Stimulated activated memory B cell treated with anti-CD40 and anti-IgM and Interleukin-4, amounts not matched to agents 10 μg/mL and 1 μg/mL and 100 μg/mL, for 72 hours (primary cell): ENCODE measurements at regions not wholly inside any gene's neighbourhood (a gene's known extent, or its start where the extent isn't known, plus 50 kb on each side); places are given as distances from the start of the nearest gene placed in this dataset.

Experiments
- ATAC-seq: fragments of 150-1000 bp; cut with Tn5 transposase; 2 replicates; pipeline ENCODE4 v1.10.0; 2021
- H3K27ac Mint-ChIP-seq: one replicate; pipeline ENCODE4 v1.8.0; 2022; ENCODE audit warnings: mild to moderate bottlenecking, mixed read lengths
- H3K27me3 Mint-ChIP-seq: one replicate; pipeline ENCODE4 v1.8.0; 2022; ENCODE audit warnings: mixed read lengths
- H3K36me3 Mint-ChIP-seq: one replicate; pipeline ENCODE4 v1.8.0; 2022; ENCODE audit warnings: mixed read lengths
- H3K4me1 Mint-ChIP-seq: one replicate; pipeline ENCODE4 v1.8.0; 2022; ENCODE audit warnings: mixed read lengths
- H3K4me3 Mint-ChIP-seq: one replicate; pipeline ENCODE4 v1.8.0; 2022; ENCODE audit warnings: mild to moderate bottlenecking, moderate library complexity, mixed read lengths
- H3K9me3 Mint-ChIP-seq: one replicate; pipeline ENCODE4 v1.8.0; 2022; ENCODE audit warnings: mixed read lengths

DNA sequence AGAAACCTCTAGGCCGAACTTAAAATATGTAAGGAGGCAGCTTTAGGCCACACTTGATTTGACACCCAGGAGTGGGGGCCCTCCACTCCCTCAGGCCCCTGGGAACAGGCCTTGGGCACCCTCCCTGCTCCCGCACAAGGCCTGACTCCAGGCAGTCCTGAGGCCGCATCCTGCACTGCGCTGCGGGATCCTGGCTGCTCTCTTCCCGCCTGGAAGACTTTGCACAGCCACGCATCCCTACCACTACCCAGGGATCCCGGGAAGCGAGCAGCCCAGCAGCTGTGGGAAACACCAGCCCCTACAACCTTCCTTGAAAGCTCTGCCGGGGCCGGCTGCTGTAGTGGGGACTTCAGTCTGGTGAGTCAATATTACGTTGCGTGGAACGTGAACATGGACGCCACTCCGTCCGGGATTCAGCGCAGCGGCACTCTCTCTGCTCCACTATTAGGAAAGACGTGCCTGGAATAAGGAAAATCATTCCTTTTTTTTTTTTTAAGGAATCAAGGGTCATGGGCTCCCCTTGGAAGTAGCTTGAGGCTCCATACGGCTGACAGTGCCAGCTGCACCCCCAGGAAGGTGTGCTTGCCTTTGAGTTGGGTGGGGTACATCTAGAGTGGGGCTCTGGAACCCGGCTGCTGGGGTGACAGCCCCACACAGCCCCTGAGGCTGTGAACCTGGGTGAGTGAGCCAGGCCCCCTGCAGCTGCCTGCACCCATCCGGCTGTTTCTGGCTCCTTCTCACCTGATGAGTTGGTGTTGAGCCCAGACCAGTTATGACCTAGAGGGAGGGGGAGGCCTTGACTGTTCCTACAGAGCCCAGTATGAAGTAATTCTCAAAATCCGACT lies 119.2 kb upstream of the TMEM18 start:
- Mint-ChIP-seq H3K36me3 (no peaks in the 10 kb centered on the region), H3K27me3 (peaks cover 11% of the 10 kb centered on the region), H3K4me3 (no peak overlapping the region), H3K4me1 (no peaks in the 10 kb centered on the region), H3K9me3 (peaks cover 2% of the 10 kb centered on the region), H3K27ac (no peak overlapping the region)
- ATAC-seq, result no peak

DNA sequence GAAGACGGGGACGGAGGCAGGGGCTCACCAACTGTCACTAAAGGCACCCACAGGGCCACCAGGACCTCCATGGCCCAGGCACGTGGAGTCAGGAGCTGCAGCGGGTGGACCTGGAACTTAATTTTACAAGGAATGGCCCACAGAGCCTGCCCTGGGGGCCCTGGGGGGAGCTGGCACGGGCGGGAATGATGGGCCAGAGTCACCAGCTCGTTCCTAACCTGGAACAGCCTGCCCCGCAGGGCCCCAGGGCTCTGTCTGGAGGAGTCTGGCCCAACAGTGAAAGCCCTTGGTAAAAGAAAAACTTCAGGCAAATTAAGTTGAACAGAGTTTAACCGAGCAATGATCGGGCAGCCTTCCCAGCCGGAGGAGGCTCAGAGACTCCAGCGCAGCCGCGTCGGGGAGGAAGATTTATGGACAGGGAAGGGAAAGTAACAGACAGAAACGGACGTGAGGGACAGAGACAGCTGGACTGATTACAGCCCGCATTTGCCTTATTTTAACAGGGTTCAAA lies 118.4 kb upstream of the TMEM18 start:
- H3K27ac Mint-ChIP-seq, result no peak overlapping the region
- no peaks in the 10 kb centered on the region for H3K36me3 Mint-ChIP-seq
- no peak overlapping the region for H3K4me3 Mint-ChIP-seq
- H3K4me1 Mint-ChIP-seq, result no peaks in the 10 kb centered on the region
- peaks cover 11% of the 10 kb centered on the region for H3K27me3 Mint-ChIP-seq
- H3K9me3 Mint-ChIP-seq, result peaks cover 4% of the 10 kb centered on the region
- ATAC-seq, result no peak

DNA sequence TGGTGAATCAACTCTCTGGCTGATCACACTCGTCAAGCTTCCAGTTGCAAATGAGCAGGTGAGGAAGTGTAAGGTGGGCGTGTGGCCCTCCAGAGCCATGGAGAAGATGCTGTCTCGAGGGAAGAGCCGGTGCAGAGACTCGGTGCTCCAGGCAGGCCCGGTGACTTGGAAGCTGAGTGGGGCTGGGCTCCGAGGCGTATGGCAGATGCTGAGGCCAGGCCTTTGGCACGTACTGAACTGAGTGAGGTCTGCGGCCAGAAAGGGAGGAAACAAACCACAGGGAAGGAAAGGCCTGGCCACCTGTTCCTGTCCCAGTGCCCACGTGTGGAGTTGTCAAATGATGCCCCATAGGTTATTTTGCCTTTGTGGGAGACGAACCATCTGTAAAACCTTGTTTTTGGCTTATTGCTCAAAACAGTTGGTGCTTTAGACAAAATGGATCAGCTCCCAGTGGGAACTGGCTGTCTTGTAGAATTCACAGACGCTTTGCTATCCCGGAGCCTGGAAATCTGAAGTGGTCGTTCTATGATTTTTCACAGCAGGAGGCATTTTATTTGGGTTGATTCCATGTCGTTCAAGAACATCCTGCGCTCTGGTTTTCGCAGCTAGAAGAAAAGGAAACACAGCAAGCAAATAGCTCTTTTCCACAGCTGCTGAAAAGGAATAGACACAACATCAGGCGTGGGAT lies 117.5 kb upstream of the TMEM18 start:
- Mint-ChIP-seq H3K36me3 (no peaks in the 10 kb centered on the region), H3K27me3 (peaks cover 11% of the 10 kb centered on the region), H3K4me1 (no peaks in the 10 kb centered on the region), H3K27ac (no peak overlapping the region), H3K4me3 (no peak overlapping the region), H3K9me3 (peaks cover 4% of the 10 kb centered on the region)
- ATAC-seq, result no peak

DNA sequence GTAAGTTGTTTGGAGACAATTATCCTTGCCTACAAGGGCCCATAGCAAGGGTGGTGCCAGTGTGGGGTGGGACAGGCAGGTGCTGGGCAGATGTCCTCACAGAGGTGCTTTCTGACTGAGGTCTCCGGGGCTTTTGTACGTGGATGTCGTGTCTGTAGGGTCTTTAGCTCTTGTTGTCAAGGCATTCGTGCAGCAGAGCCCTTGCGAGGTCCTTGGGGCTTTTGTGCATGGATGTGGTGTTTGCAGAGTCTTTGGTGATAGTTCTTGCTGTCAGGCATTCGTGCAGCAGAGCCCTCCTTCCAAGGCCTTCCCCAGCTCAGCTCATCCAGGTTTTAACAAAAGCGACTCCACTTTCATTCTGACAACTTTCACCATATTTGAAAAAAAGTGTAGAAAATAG lies 116.0 kb upstream of the TMEM18 start:
- Mint-ChIP-seq H3K4me1 (no peaks in the 10 kb centered on the region), H3K9me3 (peaks cover 7% of the 10 kb centered on the region), H3K36me3 (no peaks in the 10 kb centered on the region), H3K27me3 (peaks cover 11% of the 10 kb centered on the region), H3K4me3 (no peak overlapping the region), H3K27ac (no peak overlapping the region)
- ATAC-seq, result no peak

DNA sequence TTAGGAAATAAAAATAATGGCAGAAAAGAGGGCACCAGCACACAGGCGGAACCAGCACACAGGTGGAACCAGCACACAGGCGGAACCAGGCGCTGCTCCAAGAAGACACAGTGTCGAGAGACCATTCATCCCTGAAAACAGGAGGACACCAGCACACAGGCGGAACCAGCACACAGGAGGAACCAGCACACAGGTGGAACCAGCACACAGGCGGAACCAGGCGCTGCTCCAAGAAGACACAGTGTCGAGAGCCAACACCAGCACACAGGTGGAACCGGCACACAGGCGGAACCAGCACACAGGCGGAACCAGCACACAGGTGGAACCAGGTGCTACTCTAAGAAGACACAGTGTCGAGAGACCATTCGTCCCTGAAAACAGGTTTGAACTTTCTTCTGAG lies 115.5 kb upstream of the TMEM18 start:
- H3K27me3 Mint-ChIP-seq, result peaks cover 5% of the 10 kb centered on the region
- no peaks in the 10 kb centered on the region for H3K4me1 Mint-ChIP-seq
- no peak overlapping the region for H3K4me3 Mint-ChIP-seq

DNA sequence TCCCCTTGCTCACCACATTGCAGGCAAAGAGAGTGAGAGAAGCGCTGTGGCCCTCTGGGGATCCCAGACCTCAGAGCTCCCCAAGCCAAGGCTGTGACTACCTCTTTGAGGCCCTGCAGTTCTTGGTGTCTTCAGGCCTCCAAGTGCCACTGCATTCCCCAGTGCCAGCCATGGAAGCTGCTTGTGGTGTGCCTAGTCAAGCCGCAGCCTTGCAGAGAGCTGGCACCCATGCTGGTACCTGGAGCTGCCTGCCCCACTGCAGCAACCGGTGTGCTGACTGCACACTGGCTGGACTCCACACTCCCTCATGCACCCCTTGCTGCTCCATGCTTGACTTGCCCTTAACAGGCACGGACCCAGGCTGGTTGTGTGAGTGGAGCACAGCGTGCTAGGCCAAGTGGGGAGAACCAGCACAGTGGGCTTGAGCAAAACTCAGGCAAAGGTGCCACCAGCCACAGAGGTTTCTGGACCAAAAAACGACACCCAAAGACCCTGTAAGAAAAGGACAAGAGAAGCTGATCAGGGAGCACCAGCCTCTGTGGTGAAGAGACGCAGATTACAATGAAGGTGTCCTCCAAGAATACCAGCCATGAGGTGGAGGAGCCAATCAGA lies 113.5 kb upstream of the TMEM18 start:
- Mint-ChIP-seq H3K27ac (no peak overlapping the region), H3K4me3 (no peak overlapping the region), H3K36me3 (no peaks in the 10 kb centered on the region), H3K4me1 (no peaks in the 10 kb centered on the region), H3K9me3 (peaks cover 7% of the 10 kb centered on the region), H3K27me3 (no peaks in the 10 kb centered on the region)
- ATAC-seq, result no peak

More for the DNA sequence above, 115.5 kb upstream of the TMEM18 start:
- ATAC-seq, result no peak
- Mint-ChIP-seq H3K9me3 (peaks cover 7% of the 10 kb centered on the region), H3K27ac (no peak overlapping the region), H3K36me3 (no peaks in the 10 kb centered on the region)

DNA sequence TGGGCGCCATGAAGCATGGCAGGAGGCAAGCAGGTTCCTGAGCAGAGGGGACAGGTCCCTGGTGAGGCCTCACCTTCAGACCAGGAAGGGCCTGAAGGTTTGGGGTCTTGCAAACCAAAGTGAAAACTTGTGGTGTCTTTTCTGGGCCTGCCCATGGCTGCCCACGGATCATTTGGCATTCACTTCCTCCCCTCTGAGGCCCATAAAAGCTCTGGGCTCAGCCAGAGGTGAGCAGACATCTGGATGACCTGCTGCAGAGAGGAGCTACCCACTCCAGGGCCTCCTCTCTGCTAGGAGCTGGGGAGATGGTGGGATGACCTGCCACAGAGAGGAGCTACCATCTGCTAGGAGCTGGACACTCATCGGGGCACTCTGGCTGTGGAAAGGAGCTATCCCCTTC lies 112.9 kb upstream of the TMEM18 start:
- no peak overlapping the region for H3K27ac Mint-ChIP-seq
- ATAC-seq, result no peak
- no peaks in the 10 kb centered on the region for H3K4me1 Mint-ChIP-seq
- H3K27me3 Mint-ChIP-seq, result no peaks in the 10 kb centered on the region
- no peaks in the 10 kb centered on the region for H3K36me3 Mint-ChIP-seq
- H3K9me3 Mint-ChIP-seq, result peaks cover 7% of the 10 kb centered on the region
- no peak overlapping the region for H3K4me3 Mint-ChIP-seq

DNA sequence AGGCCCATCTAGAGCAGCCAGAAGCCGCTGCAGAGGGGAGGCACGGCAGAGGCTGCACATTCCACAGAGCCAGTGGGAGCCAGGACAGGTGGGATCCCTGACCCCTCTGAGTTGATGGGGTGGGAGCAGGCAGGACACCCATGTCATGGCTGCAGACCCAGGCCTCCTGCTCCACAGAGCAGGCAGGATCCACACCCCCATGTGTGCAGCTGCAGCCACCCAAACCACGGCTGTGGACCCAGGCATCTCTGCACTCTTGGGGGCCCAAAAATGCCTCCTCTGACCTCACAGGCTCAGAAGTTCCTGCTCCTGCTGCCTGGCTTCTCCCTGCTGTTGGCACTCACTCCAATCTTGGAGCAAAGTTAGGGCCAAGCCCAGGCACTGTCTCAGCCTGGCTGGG lies 112.3 kb upstream of the TMEM18 start:
- no peak overlapping the region for H3K27ac Mint-ChIP-seq
- H3K4me1 Mint-ChIP-seq, result no peaks in the 10 kb centered on the region
- no peak for ATAC-seq
- H3K36me3 Mint-ChIP-seq, result no peaks in the 10 kb centered on the region
- H3K27me3 Mint-ChIP-seq, result no peaks in the 10 kb centered on the region
- peaks cover 7% of the 10 kb centered on the region for H3K9me3 Mint-ChIP-seq
- no peak overlapping the region for H3K4me3 Mint-ChIP-seq

DNA sequence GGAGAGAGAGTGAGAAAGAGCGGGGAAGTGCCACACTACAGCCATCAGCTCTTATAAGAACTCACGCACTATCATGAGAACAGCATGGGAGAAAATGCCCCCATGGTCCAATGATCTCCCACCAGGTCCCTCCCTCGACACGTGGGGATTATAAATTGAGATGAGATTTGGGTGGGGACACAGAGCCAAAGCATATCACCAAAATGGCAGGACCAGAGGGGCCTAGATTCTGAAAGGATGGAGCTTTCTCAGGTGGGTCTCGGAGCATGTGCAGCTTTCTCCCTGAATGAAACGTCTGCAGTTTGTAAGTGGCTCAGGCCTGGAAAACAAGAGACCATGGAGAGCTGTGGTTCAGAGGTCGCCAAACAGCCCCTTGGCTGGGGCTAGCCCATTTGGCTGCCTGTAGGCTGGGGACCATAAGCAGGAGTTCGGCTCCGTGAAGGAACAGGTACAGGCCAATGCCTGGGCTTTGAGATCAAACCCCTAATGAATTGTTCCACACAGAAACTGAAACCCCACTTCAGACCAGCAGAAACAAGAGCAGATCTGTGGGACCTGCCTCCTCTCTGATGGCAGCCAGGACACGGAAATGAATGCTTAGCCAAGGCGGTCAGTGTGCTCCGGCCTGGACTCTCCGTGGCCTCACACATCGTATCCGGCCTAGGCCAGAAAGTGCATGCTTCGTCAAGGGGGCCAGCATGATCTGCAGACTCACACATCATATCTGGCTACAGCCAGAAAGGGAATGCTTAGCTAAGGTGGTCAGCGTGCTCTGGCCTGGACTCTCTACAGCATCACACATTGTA lies 111.2 kb upstream of the TMEM18 start:
- Mint-ChIP-seq H3K36me3 (no peaks in the 10 kb centered on the region), H3K27me3 (no peaks in the 10 kb centered on the region), H3K4me1 (no peaks in the 10 kb centered on the region), H3K27ac (no peak overlapping the region), H3K9me3 (peaks cover 7% of the 10 kb centered on the region), H3K4me3 (no peak overlapping the region)
- no peak for ATAC-seq

DNA sequence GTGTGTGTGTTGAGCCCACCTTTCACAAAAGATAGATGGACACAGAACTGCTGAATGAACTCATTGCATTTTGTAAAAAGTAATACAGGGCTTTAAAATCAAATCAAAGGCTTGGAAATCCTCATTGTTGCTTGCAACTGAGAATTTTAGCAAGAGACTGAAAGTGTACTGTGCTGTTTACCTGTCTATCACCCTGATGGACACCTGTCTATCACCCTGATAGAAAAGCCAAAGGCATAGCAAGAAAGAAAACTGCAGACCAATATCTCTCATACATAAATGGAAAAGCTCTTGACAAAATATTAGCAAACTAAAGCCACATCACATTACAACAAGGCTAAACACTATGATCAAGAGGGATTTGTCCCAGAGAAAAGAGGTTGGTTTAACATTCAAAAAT lies 107.5 kb upstream of the TMEM18 start:
- Mint-ChIP-seq H3K27me3 (peaks cover 13% of the 10 kb centered on the region), H3K4me1 (no peaks in the 10 kb centered on the region), H3K4me3 (no peak overlapping the region), H3K9me3 (peaks cover 2% of the 10 kb centered on the region), H3K36me3 (no peaks in the 10 kb centered on the region), H3K27ac (no peak overlapping the region)
- ATAC-seq, result no peak

DNA sequence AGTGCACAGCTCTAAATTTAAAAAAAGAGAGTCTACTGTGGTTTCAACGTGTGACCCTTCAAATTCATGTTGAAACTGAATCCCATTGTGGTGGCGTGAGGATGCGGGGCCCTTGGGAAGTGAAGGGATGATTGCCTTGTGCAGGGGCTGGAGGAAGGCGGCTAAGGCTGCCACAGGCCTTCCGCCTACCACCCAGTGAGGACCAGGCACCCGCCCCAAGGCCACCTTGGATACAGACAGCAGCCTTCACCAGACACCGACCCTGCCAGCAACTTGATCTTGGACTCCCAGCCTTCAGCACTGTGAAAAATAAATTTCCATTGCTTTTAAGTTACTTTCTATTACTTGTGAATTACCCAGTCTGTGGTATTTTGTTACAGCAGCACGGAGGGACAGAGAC lies 103.4 kb upstream of the TMEM18 start:
- Mint-ChIP-seq H3K9me3 (no peaks in the 10 kb centered on the region), H3K4me3 (no peak overlapping the region), H3K27ac (no peak overlapping the region), H3K27me3 (peaks cover 21% of the 10 kb centered on the region), H3K36me3 (no peaks in the 10 kb centered on the region), H3K4me1 (no peaks in the 10 kb centered on the region)
- no peak for ATAC-seq

DNA sequence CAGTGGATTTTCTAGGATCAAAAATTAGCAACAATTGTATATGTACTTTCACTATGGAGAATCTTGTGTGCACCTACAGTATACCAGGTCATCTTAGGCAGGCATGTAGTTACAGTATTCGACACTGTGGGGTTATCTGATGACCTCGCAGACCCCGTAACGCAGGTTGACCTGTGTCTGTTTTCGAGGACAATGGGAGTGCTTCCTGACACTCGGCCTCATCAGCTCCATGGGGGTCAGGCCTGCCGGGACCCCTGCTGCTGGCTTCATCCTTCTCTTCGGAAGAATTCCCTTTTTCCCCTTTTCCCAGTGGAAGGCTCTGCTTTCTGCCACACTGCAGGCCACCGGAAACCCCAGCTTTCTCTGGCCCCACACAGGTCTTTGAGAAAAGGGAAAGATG lies 102.8 kb upstream of the TMEM18 start:
- no peaks in the 10 kb centered on the region for H3K4me1 Mint-ChIP-seq
- H3K27me3 Mint-ChIP-seq, result peaks cover 21% of the 10 kb centered on the region
- ATAC-seq, result no peak
- H3K36me3 Mint-ChIP-seq, result no peaks in the 10 kb centered on the region
- no peak overlapping the region for H3K4me3 Mint-ChIP-seq
- no peaks in the 10 kb centered on the region for H3K9me3 Mint-ChIP-seq
- H3K27ac Mint-ChIP-seq, result no peak overlapping the region

DNA sequence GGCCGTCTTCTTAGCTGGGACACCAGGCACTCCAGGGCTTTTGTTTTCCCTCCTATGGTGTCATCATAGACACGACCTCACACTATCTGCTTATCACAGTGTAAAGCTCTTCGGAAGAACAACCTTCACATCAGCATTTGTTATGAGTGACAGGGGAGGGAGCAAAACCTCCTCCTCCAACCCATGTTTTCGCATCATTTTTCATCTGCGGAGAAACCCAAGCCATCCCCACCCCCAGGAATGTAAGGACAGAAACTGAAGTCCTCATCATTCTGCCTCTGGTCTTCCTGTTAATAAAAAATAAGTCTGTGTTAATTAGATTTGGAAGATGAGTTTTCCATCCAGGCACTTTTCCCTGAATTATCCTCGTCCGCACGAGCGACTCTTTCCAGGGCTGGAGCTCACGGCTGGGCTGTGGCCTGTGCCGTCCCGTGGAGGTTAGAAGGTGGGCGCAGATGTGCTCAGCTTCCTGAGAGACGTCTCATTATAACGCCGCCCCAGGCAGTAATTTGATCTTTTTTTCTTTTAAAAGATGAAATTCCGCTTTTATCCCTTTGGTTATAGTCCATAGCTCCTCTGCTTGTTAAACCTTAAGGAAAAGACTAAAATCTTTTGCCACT lies 101.6 kb upstream of the TMEM18 start:
- Mint-ChIP-seq H3K4me3 (no peak overlapping the region), H3K4me1 (no peaks in the 10 kb centered on the region), H3K36me3 (no peaks in the 10 kb centered on the region), H3K27me3 (peaks cover 28% of the 10 kb centered on the region), H3K9me3 (no peaks in the 10 kb centered on the region), H3K27ac (no peak overlapping the region)
- no peak for ATAC-seq

DNA sequence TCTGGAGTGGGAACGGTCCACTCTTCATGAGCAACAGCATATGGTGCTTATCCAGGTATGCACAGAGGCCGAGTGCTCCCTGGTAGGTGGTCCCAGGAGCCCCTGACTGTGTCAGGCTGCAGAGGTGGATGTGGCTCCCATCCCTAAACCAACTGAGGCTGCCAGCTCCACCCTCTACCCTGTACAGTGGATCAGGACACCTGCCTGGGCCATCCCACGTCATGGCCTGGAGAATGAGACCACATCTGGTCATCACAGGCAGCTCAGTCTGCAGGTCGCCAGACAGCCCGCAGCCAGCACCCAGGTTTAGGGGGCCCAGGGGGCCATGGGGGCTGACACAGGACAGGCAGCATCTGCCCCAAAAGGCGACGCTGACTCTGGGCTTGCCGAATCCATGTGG lies 100.3 kb upstream of the TMEM18 start:
- H3K27me3 Mint-ChIP-seq, result peaks cover 38% of the 10 kb centered on the region
- no peaks in the 10 kb centered on the region for H3K9me3 Mint-ChIP-seq
- H3K36me3 Mint-ChIP-seq, result no peaks in the 10 kb centered on the region
- no peak overlapping the region for H3K27ac Mint-ChIP-seq
- H3K4me1 Mint-ChIP-seq, result no peaks in the 10 kb centered on the region
- peak; percentile 21 for ATAC-seq
- H3K4me3 Mint-ChIP-seq, result no peak overlapping the region

DNA sequence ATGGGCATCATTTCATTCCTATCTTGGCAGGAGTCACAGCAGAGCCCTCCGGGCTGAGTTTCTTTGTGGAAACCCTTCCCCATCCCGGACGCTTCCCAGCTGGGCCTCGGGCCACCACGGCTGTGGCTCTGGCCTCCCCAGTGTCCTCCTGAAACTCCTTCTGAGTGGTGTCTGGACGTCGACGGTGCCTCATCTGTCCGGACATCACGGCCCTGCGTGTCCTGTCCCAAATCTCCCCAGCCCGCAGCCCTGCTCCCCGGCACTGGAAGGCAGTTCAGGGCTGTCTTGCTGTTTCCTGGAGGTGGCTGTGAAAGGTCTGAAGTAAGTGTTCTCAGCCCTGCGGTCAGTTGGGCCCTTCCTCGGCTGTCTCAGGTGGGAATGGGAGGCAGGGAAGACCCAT lies 99.8 kb upstream of the TMEM18 start:
- Mint-ChIP-seq H3K27ac (no peak overlapping the region), H3K4me3 (no peak overlapping the region), H3K9me3 (no peaks in the 10 kb centered on the region), H3K27me3 (peaks cover 40% of the 10 kb centered on the region), H3K36me3 (no peaks in the 10 kb centered on the region), H3K4me1 (no peaks in the 10 kb centered on the region)
- no peak for ATAC-seq
